ENCODE measurements at regions not wholly inside any gene's neighbourhood (a gene's known extent, or its start where the extent isn't known, plus 50 kb on each side); places are given as distances from the start of the nearest gene placed in this dataset.

DNA sequence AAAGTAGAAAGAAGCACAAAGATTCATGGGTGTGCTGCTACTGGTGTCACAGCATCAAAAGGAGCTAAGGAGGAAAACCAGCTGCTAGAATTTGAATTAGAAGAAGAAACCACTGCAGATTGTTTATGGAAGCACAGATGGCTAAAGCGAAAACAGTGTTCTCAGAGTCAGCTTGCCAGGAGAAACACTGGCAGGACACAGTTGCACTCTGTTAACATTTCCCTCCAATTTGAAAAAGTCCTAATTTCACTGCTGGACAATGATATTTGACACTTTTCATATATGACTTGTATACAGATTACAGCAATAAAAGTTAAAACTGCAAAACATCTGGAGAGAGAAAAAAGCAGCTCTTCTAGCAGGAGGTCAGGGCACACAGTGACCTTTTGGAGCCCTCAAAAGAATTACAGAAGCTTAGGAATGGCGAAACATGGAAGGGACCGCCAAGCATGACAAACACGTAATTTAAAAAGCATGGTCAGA, 314.5 kb downstream of the COL12A1 start:
- TF ChIP-seq CTCF (conservative IDR thresholded peaks at IDR 0.05; ENCODE audit: low read depth in 2 of 2) (no peak), REST (IDR thresholded peaks at IDR 0.05; ENCODE audit: unreplicated experiment) (no peak), EZH2phosphoT487 (IDR thresholded peaks at IDR 0.05; ENCODE audit: unreplicated experiment) (no peak), CREB1 (CRISPR knock-in tag; IDR thresholded peaks at IDR 0.05; ENCODE audit: low read depth) (no peak), EZH2 (IDR thresholded peaks at IDR 0.05; ENCODE audit: low read depth, unreplicated experiment) (no peak), STAT1 (IDR thresholded peaks at IDR 0.05; ENCODE audit: unreplicated experiment) (no peak), POLR2AphosphoS5 (IDR thresholded peaks at IDR 0.05; ENCODE audit: low read depth) (no peak)
- TF ChIP-seq, protein P1, sequence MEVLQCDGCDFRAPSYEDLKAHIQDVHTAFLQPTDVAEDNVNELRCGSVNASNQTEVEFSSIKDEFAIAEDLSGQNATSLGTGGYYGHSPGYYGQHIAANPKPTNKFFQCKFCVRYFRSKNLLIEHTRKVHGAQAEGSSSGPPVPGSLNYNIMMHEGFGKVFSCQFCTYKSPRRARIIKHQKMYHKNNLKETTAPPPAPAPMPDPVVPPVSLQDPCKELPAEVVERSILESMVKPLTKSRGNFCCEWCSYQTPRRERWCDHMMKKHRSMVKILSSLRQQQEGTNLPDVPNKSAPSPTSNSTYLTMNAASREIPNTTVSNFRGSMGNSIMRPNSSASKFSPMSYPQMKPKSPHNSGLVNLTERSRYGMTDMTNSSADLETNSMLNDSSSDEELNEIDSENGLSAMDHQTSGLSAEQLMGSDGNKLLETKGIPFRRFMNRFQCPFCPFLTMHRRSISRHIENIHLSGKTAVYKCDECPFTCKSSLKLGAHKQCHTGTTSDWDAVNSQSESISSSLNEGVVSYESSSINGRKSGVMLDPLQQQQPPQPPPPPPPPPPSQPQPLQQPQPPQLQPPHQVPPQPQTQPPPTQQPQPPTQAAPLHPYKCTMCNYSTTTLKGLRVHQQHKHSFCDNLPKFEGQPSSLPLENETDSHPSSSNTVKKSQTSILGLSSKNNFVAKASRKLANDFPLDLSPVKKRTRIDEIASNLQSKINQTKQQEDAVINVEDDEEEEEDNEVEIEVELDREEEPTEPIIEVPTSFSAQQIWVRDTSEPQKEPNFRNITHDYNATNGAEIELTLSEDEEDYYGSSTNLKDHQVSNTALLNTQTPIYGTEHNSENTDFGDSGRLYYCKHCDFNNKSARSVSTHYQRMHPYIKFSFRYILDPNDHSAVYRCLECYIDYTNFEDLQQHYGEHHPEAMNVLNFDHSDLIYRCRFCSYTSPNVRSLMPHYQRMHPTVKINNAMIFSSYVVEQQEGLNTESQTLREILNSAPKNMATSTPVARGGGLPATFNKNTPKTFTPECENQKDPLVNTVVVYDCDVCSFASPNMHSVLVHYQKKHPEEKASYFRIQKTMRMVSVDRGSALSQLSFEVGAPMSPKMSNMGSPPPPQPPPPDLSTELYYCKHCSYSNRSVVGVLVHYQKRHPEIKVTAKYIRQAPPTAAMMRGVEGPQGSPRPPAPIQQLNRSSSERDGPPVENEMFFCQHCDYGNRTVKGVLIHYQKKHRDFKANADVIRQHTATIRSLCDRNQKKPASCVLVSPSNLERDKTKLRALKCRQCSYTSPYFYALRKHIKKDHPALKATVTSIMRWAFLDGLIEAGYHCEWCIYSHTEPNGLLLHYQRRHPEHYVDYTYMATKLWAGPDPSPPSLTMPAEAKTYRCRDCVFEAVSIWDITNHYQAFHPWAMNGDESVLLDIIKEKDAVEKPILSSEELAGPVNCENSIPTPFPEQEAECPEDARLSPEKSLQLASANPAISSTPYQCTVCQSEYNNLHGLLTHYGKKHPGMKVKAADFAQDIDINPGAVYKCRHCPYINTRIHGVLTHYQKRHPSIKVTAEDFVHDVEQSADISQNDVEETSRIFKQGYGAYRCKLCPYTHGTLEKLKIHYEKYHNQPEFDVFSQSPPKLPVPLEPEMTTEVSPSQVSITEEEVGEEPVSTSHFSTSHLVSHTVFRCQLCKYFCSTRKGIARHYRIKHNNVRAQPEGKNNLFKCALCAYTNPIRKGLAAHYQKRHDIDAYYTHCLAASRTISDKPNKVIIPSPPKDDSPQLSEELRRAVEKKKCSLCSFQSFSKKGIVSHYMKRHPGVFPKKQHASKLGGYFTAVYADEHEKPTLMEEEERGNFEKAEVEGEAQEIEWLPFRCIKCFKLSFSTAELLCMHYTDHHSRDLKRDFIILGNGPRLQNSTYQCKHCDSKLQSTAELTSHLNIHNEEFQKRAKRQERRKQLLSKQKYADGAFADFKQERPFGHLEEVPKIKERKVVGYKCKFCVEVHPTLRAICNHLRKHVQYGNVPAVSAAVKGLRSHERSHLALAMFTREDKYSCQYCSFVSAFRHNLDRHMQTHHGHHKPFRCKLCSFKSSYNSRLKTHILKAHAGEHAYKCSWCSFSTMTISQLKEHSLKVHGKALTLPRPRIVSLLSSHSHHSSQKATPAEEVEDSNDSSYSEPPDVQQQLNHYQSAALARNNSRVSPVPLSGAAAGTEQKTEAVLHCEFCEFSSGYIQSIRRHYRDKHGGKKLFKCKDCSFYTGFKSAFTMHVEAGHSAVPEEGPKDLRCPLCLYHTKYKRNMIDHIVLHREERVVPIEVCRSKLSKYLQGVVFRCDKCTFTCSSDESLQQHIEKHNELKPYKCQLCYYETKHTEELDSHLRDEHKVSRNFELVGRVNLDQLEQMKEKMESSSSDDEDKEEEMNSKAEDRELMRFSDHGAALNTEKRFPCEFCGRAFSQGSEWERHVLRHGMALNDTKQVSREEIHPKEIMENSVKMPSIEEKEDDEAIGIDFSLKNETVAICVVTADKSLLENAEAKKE (CRISPR knock-in tag; IDR thresholded peaks at IDR 0.05), result no peak
- TF ChIP-seq, protein P2, sequence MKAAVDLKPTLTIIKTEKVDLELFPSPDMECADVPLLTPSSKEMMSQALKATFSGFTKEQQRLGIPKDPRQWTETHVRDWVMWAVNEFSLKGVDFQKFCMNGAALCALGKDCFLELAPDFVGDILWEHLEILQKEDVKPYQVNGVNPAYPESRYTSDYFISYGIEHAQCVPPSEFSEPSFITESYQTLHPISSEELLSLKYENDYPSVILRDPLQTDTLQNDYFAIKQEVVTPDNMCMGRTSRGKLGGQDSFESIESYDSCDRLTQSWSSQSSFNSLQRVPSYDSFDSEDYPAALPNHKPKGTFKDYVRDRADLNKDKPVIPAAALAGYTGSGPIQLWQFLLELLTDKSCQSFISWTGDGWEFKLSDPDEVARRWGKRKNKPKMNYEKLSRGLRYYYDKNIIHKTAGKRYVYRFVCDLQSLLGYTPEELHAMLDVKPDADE (IDR thresholded peaks at IDR 0.05), result no peak

Data from GM23338 (cell line).